GM19351 (cell line): ENCODE measurements at regions not wholly inside any gene's neighbourhood (a gene's known extent, or its start where the extent isn't known, plus 50 kb on each side); places are given as distances from the start of the nearest gene placed in this dataset.
"Not testable (repeated sequence)": the region's sequence is repeated elsewhere in the genome, so short reads cannot be mapped to it uniquely, and the experiment has no call there.

Experiments used
- ATAC-seq: cut with Tn5 transposase; IDR thresholded peaks from one replicate; pipeline ENCODE4 v1.9.1; 2021; ENCODE audit warnings: mild to moderate bottlenecking, moderate library complexity; ENCODE audit not compliant: unreplicated experiment

- ATAC-seq = no peak
Observed at GRCh38 chr3:63092515-63092914, 185.6 kb upstream of the SYNPR start.

GRCh38 chr3:63094642-63095408, 183.3 kb upstream of the SYNPR start:
- no peak for ATAC-seq

- ATAC-seq = no peak
Observed at GRCh38 chr3:63096248-63097058, 181.7 kb upstream of the SYNPR start.

- no peak for ATAC-seq
Observed at GRCh38 chr3:63097396-63097795, 180.7 kb upstream of the SYNPR start.

- no peak for ATAC-seq
Observed at GRCh38 chr3:63116922-63117321, 161.2 kb upstream of the SYNPR start.

GRCh38 chr3:63124090-63124489, 154.0 kb upstream of the SYNPR start:
- no peak for ATAC-seq

GRCh38 chr3:63126530-63126929, 151.6 kb upstream of the SYNPR start:
- ATAC-seq = no peak

- ATAC-seq = no peak
Observed at GRCh38 chr3:63128380-63128779, 149.7 kb upstream of the SYNPR start.

GRCh38 chr3:63130625-63131024, 147.5 kb upstream of the SYNPR start:
- ATAC-seq = no peak

GRCh38 chr3:63132461-63133250, 145.5 kb upstream of the SYNPR start:
- no peak for ATAC-seq

- ATAC-seq = no peak
Observed at GRCh38 chr3:63135367-63135766, 142.7 kb upstream of the SYNPR start.

- ATAC-seq = not testable (repeated sequence)
Observed at GRCh38 chr3:63136249-63136648, 141.9 kb upstream of the SYNPR start.

- ATAC-seq = no peak
Observed at GRCh38 chr3:63142681-63143080, 135.4 kb upstream of the SYNPR start.

GRCh38 chr3:63146154-63146553, 132.0 kb upstream of the SYNPR start:
- ATAC-seq = no peak

- ATAC-seq = no peak
Observed at GRCh38 chr3:63150880-63151279, 127.2 kb upstream of the SYNPR start.

- ATAC-seq = no peak
Observed at GRCh38 chr3:63151897-63152296, 126.2 kb upstream of the SYNPR start.

GRCh38 chr3:63159764-63160163, 118.3 kb upstream of the SYNPR start:
- no peak for ATAC-seq

GRCh38 chr3:63167113-63167512, 111.0 kb upstream of the SYNPR start:
- ATAC-seq = no peak

- ATAC-seq = no peak
Observed at GRCh38 chr3:63168179-63168578, 109.9 kb upstream of the SYNPR start.

- ATAC-seq = no peak
Observed at GRCh38 chr3:63179862-63180522, 98.1 kb upstream of the SYNPR start.

- ATAC-seq = no peak
Observed at GRCh38 chr3:63192248-63192647, 85.9 kb upstream of the SYNPR start.
